ENCODE measurements at regions not wholly inside any gene's neighbourhood (a gene's known extent, or its start where the extent isn't known, plus 50 kb on each side); places are given as distances from the start of the nearest gene placed in this dataset.
A peak's percentile ranks its signal among the peaks of the same experiment; 100 is the strongest.

GRCh38 chr3:127424766-127425504 lies 137.1 kb upstream of the PRR20G start:
- Histone ChIP-seq H2AFZ (ENCODE audit: low read depth, low read length) (no peak overlapping the region), H3K27ac (ENCODE audit: low read length) (peak overlapping the region; percentile 88), H3K9me2 (ENCODE audit: insufficient read depth, low read length) (no peaks in the 10 kb centered on the region), H3F3A (ENCODE audit: insufficient read depth, low read length, poor library complexity, severe bottlenecking) (no peaks in the 10 kb centered on the region), H3K4me3 (ENCODE audit: low read length) (no peak overlapping the region), H3K9ac (ENCODE audit: low read length) (peak overlapping the region; percentile 67), H3K79me2 (replicated peaks; ENCODE audit: insufficient read depth, low read length) (no peaks in the 10 kb centered on the region), H3K9me3 (ENCODE audit: low read length) (no peaks in the 10 kb centered on the region), H3K36me3 (ENCODE audit: insufficient read depth, low read length) (no peaks in the 10 kb centered on the region), H4K20me1 (ENCODE audit: insufficient read depth) (no peaks in the 10 kb centered on the region), H3K27me3 (ENCODE audit: insufficient read depth, low read depth, low read length) (no peaks in the 10 kb centered on the region), H3K4me2 (ENCODE audit: low read length) (no peak overlapping the region)
- no peak for TF ChIP-seq EP300 (conservative IDR thresholded peaks at IDR 0.05; ENCODE audit: poor library complexity, severe bottlenecking)
- no peak for TF ChIP-seq MXI1 (conservative IDR thresholded peaks at IDR 0.05; ENCODE audit: poor library complexity, severe bottlenecking)
- TF ChIP-seq EZH2 (IDR thresholded peaks at IDR 0.05; ENCODE audit: borderline replicate concordance, insufficient read depth, low read length, poor library complexity, severe bottlenecking) = no peak

- H3K4me2 ChIP-seq (ENCODE audit: low read length) = no peak overlapping the region
- no peaks in the 10 kb centered on the region for H4K20me1 ChIP-seq (ENCODE audit: insufficient read depth)
- H3K9me2 ChIP-seq (ENCODE audit: insufficient read depth, low read length) = no peaks in the 10 kb centered on the region
- no peaks in the 10 kb centered on the region for H3F3A ChIP-seq (ENCODE audit: insufficient read depth, low read length, poor library complexity, severe bottlenecking)
- TF ChIP-seq MXI1 (conservative IDR thresholded peaks at IDR 0.05; ENCODE audit: poor library complexity, severe bottlenecking) (no peak), SMC3 (conservative IDR thresholded peaks at IDR 0.05; ENCODE audit: poor library complexity) (no peak), REST (IDR thresholded peaks at IDR 0.05; ENCODE audit: borderline replicate concordance) (no peak), POLR2AphosphoS5 (IDR thresholded peaks at IDR 0.05) (no peak), EZH2 (IDR thresholded peaks at IDR 0.05; ENCODE audit: borderline replicate concordance, insufficient read depth, low read length, poor library complexity, severe bottlenecking) (no peak), EP300 (conservative IDR thresholded peaks at IDR 0.05; ENCODE audit: poor library complexity, severe bottlenecking) (no peak), TAF1 (IDR thresholded peaks at IDR 0.05; ENCODE audit: low read depth) (no peak), RAD21 (conservative IDR thresholded peaks at IDR 0.05) (no peak)
- TF ChIP-seq, protein P1, sequence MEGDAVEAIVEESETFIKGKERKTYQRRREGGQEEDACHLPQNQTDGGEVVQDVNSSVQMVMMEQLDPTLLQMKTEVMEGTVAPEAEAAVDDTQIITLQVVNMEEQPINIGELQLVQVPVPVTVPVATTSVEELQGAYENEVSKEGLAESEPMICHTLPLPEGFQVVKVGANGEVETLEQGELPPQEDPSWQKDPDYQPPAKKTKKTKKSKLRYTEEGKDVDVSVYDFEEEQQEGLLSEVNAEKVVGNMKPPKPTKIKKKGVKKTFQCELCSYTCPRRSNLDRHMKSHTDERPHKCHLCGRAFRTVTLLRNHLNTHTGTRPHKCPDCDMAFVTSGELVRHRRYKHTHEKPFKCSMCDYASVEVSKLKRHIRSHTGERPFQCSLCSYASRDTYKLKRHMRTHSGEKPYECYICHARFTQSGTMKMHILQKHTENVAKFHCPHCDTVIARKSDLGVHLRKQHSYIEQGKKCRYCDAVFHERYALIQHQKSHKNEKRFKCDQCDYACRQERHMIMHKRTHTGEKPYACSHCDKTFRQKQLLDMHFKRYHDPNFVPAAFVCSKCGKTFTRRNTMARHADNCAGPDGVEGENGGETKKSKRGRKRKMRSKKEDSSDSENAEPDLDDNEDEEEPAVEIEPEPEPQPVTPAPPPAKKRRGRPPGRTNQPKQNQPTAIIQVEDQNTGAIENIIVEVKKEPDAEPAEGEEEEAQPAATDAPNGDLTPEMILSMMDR (IDR thresholded peaks at IDR 0.05; ENCODE audit: poor library complexity, severe bottlenecking) = no peak
- H3K9me3 ChIP-seq (ENCODE audit: low read length) = no peaks in the 10 kb centered on the region
- no peak overlapping the region for H2AFZ ChIP-seq (ENCODE audit: low read depth, low read length)
- no peaks in the 10 kb centered on the region for H3K27me3 ChIP-seq (ENCODE audit: insufficient read depth, low read depth, low read length)
- H3K27ac ChIP-seq (ENCODE audit: low read length) = peak overlapping the region; percentile 16
- no peaks in the 10 kb centered on the region for H3K36me3 ChIP-seq (ENCODE audit: insufficient read depth, low read length)
- H3K9ac ChIP-seq (ENCODE audit: low read length) = peak overlapping the region; percentile 67
- no peaks in the 10 kb centered on the region for H3K79me2 ChIP-seq (replicated peaks; ENCODE audit: insufficient read depth, low read length)
- H3K4me3 ChIP-seq (ENCODE audit: low read length) = no peak overlapping the region
These were observed 136.3 kb upstream of the PRR20G start for GRCh38 chr3:127423856-127424765.

Measured in neural cell (in vitro differentiated cells).